A549 (cell line): ENCODE measurements at regions not wholly inside any gene's neighbourhood (a gene's known extent, or its start where the extent isn't known, plus 50 kb on each side); places are given as distances from the start of the nearest gene placed in this dataset.

ENCODE experiments used
- CEBPB ChIP-seq, 2 experiments: fragments of >200 bp in 1 of 2; sonication (Bioruptor Twin) in 1 of 2; formaldehyde crosslinking in 1 of 2; IDR thresholded peaks; 2 replicates each; pipeline ENCODE4 v1.6.1; 2012 to 2016
- EP300 ChIP-seq, 2 experiments: fragments of >200 bp; sonication (Bioruptor Twin); formaldehyde crosslinking; IDR thresholded peaks; 2 replicates in 1 of 2; 3 replicates in 1 of 2; pipeline ENCODE4 v1.6.1; 2016 to 2017
- FOSL2 ChIP-seq, 2 experiments: fragments of 450-650 bp in 1 of 2; fragments of >200 bp in 1 of 2; sonication (Bioruptor Twin) in 1 of 2; formaldehyde crosslinking; IDR thresholded peaks; 2 replicates each; pipeline versions ENCODE4 v1.5.0 to v1.6.1; 2016 to 2020; ENCODE audit warnings: mild to moderate bottlenecking in 1 of 2, moderate library complexity in 1 of 2
- MYC ChIP-seq: IDR thresholded peaks from 2 replicates; pipeline ENCODE4 v1.6.1; 2012; ENCODE audit warnings: mild to moderate bottlenecking, inconsistent platforms, low read length, improper control_type of control experiment, borderline replicate concordance
- NFE2L2 ChIP-seq: fragments of 150-350 bp; conservative IDR thresholded peaks from 2 replicates; pipeline ENCODE4 v1.6.1; 2014; ENCODE audit warnings: low read length
- POLR2A ChIP-seq: IDR thresholded peaks from 2 replicates; pipeline ENCODE4 v1.6.1; 2012; ENCODE audit warnings: mild to moderate bottlenecking, low read length
- POLR2AphosphoS2 ChIP-seq: conservative IDR thresholded peaks from 2 replicates; pipeline ENCODE4 v1.6.1; 2012; ENCODE audit warnings: low read length, improper control_type of control experiment, inconsistent platforms
- TF ChIP-seq, protein P1 (sequence below): fragments of >200 bp; sonication (Bioruptor Twin); formaldehyde crosslinking; IDR thresholded peaks from 3 replicates; pipeline ENCODE4 v1.5.1; 2016
- TF ChIP-seq, protein P2 (sequence below): fragments of 450-650 bp; IDR thresholded peaks from 2 replicates; pipeline ENCODE4 v1.6.1; 2014; ENCODE audit warnings: antibody characterized with exemption
- TF ChIP-seq, protein P3 (sequence below): IDR thresholded peaks from 2 replicates; pipeline ENCODE4 v1.6.1; 2012
- TF ChIP-seq, protein P4 (sequence below): IDR thresholded peaks from 2 replicates; pipeline ENCODE4 v1.6.1; 2012

DNA sequence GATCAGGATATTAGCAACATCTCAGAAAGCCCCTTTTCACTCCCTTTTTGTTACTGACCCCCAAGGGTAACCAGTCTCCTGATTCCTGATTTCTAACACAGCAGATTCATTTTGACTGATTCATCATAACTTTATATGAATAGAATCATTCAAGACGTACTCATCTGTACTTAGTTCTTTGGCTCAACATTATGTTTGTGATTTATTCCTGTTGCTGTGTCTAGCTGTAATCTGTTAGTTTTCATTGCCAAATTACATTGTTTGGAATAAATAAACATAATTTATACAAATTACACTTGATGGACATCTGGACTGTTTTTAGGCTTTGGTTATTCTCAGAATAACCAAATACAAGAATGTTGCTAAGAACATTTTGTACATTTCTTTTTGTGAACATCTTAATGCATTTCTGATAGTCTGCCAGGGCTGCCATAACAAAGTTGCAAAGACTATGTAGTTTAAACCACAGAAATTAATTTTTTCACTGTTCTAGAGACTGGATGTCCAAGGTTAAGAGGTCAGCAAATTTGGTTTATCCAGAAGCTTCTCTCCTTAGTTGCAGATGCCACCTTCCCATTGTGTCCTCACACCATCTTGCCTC, 62.8 kb upstream of the EDNRB start:
- TF ChIP-seq, protein P1, sequence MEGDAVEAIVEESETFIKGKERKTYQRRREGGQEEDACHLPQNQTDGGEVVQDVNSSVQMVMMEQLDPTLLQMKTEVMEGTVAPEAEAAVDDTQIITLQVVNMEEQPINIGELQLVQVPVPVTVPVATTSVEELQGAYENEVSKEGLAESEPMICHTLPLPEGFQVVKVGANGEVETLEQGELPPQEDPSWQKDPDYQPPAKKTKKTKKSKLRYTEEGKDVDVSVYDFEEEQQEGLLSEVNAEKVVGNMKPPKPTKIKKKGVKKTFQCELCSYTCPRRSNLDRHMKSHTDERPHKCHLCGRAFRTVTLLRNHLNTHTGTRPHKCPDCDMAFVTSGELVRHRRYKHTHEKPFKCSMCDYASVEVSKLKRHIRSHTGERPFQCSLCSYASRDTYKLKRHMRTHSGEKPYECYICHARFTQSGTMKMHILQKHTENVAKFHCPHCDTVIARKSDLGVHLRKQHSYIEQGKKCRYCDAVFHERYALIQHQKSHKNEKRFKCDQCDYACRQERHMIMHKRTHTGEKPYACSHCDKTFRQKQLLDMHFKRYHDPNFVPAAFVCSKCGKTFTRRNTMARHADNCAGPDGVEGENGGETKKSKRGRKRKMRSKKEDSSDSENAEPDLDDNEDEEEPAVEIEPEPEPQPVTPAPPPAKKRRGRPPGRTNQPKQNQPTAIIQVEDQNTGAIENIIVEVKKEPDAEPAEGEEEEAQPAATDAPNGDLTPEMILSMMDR: no peak
- TF ChIP-seq POLR2A: no peak
- TF ChIP-seq, protein P2, sequence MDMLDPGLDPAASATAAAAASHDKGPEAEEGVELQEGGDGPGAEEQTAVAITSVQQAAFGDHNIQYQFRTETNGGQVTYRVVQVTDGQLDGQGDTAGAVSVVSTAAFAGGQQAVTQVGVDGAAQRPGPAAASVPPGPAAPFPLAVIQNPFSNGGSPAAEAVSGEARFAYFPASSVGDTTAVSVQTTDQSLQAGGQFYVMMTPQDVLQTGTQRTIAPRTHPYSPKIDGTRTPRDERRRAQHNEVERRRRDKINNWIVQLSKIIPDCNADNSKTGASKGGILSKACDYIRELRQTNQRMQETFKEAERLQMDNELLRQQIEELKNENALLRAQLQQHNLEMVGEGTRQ: no peak
- no peak for TF ChIP-seq FOSL2 (IDR thresholded peaks at IDR 0.05)
- TF ChIP-seq FOSL2 (CRISPR knock-in tag; IDR thresholded peaks at IDR 0.05): no peak
- no peak for TF ChIP-seq POLR2AphosphoS2
- no peak for TF ChIP-seq CEBPB (IDR thresholded peaks at IDR 0.05)
- no peak for TF ChIP-seq NFE2L2
- TF ChIP-seq, protein P3, sequence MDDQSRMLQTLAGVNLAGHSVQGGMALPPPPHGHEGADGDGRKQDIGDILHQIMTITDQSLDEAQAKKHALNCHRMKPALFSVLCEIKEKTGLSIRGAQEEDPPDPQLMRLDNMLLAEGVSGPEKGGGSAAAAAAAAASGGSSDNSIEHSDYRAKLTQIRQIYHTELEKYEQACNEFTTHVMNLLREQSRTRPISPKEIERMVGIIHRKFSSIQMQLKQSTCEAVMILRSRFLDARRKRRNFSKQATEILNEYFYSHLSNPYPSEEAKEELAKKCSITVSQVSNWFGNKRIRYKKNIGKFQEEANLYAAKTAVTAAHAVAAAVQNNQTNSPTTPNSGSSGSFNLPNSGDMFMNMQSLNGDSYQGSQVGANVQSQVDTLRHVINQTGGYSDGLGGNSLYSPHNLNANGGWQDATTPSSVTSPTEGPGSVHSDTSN: no peak
- no peak for TF ChIP-seq MYC
- TF ChIP-seq, protein P4, sequence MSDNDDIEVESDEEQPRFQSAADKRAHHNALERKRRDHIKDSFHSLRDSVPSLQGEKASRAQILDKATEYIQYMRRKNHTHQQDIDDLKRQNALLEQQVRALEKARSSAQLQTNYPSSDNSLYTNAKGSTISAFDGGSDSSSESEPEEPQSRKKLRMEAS: no peak
- TF ChIP-seq EP300 (IDR thresholded peaks at IDR 0.05): no peak
